DMS79 (cell line): ENCODE measurements at regions not wholly inside any gene's neighbourhood (a gene's known extent, or its start where the extent isn't known, plus 50 kb on each side); places are given as distances from the start of the nearest gene placed in this dataset.
"Not testable (repeated sequence)": the region's sequence is repeated elsewhere in the genome, so short reads cannot be mapped to it uniquely, and the experiment has no call there.

Experiments used
- DNase-seq: peaks from one replicate; lab custom pipeline; 2025; lab: John Stamatoyannopoulos, UW

DNA sequence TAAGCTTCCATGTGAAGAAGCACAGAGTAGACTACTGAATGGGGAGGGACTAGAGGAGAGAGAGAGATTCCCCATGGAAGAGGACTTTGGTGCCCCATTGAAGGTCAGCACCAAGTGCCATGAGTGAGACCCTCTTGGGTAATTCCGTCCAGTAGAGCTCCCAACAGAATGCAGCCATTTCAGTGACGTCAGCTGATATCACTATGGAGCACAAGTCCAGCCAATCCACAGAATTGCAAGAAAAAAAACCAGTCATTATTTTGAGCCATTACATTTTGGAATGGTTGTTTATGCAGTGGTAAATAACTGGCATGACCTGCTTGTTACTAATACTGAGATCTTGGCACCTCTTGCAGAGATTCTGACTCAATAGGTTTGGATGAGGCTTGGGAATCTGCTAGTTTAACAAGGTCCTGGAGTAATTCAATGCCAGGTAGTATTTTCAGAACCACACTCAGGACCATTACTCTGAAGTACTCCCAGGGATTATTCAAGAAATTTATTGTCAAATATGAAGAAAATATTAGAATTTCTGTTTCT is 52.6 kb upstream of the SP8 start:
- no peak for DNase-seq

DNA sequence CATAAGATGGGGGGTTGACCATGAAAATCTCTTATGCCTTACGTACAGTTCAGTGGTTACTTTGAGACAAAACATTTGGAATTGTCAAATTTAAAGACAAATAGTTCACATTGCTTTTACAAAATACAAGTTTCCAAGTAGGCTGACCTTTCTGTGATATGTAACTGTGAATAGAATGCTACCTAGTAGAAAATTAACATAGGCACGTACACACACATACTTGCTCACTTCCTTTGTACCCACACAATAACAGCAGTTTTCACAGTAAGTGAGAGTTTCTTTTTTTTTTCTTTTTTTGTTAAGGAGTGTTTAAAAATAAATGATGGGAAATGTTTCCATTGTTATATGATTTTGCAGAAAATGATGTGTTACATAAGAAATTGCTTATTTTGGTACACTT is 53.3 kb upstream of the SP8 start:
- DNase-seq: no peak

DNA sequence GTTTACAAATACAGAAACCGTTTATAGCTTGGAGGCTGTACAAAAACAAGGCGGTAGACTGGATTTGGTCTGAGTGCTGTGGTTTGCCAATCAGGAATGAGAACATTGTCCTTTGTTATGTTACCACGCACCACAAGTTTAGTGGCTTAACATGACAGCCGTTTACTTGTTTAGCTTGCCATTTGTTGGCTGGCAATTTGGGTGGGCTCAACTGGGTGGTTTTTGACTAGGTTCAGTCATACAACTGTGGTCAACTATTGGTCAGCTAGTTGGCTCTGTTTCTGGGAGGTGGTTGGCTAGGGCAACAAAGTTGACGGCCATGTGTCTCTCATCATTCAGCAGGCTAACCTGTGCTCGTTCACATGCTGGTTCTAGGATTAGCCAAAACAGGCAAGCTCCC is 60.1 kb upstream of the SP8 start:
- DNase-seq: no peak

DNA sequence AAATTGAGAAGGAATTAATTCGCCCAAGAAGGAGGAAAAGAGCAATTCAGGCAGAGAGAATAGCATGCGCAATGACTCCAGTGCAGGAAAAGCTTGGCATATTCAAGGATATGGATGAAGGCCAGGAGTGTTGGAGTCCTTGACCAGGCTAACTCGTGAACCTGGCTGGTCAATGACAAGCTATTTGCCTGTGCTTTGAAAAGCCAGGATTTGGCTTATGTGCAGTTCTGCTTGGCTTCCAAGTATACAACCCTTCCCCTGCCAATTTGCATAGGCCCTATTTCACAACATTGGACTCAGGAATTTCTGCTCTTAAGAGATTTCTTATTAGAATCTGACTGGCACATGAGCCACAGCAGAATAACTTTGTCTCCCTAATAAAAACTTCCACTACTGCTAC is 72.3 kb upstream of the SP8 start:
- DNase-seq: no peak

DNA sequence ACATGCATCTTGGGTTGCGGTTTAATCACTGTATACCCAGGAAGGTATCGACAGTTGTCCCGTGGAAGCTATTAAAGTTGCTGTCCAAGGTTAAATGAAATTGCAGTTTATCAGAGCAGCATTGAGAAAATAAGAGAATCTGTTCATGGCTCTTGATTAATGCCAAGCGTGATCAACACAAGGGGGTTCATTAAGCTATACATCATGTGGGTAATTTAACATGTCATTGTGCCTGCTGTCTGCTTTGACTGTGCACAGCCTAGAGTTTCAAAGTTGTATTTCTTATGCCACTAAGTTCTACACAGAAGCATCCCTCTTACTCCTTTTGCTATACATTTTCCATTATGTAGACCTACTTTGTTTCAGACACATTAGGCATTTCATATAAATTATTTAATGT is 74.8 kb upstream of the SP8 start:
- DNase-seq: no peak

DNA sequence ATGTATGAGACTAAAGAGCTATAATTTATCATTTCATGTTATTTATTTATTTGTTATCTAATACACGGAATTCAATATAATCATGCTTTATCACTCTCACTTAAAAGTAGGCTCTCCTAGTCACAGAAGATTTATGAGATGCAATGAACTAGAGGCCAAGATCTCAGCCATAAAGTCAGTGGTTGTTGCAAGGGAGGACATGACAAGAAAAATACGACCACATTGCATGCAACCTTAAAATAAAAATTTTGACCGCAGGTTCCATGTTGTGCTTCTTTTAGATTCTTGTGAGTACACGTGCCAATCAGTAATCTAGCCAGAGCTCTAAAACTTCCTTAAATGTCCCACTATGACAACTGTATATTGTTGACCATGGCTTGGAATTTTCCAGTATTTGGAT is 75.9 kb upstream of the SP8 start:
- DNase-seq: no peak

DNA sequence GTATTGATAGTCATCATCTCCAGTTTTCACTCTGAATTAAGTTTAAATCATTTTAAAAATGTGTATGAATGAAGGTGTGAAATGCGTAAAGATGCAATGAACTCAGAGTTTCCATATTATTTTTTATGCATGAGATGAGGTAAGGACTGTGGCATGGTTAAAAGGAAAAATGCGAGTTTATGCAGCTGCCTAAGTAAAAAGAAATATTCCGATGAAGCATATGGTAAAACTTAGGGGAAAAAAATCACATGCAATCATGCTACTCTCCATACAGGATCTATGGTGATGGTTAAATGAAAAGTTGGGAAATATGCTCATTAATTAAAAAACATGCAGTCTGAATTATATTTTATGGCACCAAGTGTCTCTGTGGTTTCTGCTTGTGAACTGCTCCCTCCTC is 77.5 kb upstream of the SP8 start:
- no peak for DNase-seq

DNA sequence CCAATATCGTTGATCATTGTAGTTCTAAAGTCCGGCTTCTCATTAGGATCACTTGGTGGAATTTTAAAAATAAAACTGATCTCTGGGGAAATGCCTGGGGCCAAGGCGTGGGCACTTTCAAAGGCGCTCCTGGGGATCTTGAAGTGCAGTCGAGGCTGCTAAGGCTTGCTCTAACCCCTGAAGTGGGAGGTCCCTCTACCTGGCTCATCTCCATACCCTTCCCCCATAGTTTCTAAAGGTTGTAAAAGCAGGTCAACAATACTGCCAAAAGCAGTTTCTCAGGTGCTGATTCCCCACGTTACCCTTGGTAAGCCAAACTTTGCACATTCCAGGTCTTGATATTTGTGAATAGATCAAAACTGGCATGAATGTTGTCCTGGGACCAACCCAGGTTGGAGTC is 79.0 kb upstream of the SP8 start:
- no peak for DNase-seq

DNA sequence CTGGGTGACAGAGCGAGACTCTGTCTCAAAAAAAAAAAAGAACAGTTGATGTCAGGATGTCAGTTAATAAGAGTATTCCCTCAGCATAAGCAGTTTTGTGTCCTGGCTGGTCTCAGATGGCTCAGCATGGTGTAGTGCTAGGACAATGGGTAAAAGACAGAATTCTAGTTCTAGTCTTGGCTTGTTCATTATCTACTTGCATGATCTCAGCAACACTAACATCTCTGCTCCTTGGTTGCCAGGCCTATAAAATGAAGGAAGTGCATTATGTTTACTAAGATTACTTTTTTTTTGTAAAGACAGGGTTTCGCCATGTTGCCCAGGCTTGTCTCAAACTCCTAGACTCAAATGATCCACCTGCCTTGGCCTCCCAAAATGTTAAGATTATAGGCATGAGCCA is 84.3 kb upstream of the SP8 start:
- DNase-seq: no peak

DNA sequence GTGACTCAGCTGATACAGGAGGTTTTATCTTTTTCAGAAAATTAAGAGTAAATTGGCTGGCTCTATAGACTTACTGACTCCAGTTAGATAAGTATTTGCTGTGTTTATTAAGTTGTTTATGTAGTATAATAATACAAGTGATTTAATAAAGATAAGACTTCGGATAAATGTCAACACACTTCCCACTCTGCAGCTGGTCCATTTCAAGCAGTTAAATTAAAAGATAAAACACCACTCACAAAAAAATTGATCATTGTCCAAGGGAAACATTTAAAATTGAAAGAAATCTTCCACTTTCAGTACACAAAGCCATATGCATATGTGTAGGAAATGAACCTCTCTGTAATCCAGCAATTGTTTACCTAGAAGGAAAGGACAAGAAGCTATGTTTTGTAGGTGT is 106.1 kb upstream of the SP8 start:
- DNase-seq: no peak

DNA sequence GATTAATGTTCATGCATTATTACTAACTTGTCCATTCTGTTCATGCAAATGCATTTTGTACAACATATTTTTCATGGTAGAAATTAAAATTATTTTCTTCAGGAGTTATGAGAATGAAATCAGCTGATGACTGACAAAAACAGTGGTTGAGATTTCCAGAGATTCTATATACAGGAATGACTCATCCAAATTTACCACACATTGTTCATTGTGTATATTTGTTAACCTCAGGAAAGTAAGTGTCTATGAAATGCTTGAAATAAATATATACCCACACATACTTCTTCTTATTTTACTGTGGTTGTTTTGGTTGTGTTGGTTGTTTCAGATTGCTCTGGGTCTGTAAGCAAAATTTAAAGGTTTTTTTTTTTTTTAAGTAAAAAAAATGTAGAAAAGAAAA is 108.1 kb upstream of the SP8 start:
- no peak for DNase-seq

DNA sequence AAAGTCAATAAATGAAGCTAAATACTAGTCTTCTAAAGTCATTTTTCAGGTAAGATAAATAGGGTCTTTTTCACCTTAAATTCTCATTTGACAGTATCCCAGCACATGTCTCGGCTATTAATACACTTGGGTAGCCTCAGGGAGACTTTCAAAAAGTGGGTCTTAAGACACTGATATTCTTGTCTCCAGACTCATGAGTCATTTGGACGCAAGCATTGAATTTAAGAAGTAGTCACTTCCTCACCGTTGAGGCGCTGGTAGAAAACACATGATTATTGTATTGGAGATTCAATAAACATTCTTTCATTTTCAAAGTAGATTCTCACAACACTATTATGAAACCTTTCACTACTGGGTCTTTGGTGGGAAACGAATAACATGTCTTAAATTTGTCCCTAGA is 108.9 kb upstream of the SP8 start:
- DNase-seq: no peak

DNA sequence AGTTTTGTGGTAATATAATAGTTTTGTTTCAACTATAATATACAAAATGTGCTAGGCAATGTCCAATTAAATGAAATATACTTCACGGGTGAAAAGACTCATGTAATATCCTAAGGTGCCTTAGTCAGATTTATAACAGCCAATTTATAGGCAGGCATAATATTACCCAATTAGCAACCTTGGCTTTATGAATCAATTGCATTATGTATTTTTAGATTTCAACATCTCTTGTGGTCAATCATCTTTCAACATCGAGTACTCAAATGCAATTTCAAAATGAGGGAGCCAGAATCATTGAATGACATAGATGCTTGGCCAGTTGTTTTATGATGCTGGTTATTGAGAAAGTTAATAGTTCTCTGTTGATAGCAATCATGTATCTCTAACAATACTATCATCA is 110.3 kb upstream of the SP8 start:
- DNase-seq: no peak

DNA sequence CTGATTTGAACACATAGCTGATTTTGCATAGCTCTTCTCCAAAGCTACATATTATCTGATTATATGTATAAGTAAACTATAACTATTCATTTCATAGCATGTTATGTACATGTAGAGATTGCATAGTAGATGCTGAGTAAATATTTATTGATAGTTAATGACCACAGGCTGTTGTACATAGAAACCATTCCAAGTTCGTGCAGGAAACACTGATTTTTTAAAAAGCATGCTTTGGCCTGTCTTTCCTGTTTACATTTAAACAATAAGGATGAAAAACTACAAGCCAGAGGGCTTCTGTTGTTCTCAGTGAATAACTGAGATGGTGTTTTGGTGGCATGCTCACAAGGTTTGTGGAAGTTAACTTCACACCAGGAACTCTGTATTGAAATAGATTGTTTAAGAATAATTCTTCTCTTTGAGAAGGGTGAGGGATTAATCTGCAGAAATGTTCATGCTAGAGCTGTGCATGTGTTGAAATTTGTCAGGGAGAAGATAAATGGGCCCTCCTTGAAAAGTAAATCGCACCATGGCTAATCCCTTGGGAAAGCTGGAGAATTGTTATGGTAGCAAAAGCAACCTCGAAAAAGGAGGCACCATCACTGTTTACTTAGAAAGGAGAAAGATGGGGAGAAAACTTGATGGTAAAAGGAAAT is 120.2 kb upstream of the SP8 start:
- no peak for DNase-seq

DNA sequence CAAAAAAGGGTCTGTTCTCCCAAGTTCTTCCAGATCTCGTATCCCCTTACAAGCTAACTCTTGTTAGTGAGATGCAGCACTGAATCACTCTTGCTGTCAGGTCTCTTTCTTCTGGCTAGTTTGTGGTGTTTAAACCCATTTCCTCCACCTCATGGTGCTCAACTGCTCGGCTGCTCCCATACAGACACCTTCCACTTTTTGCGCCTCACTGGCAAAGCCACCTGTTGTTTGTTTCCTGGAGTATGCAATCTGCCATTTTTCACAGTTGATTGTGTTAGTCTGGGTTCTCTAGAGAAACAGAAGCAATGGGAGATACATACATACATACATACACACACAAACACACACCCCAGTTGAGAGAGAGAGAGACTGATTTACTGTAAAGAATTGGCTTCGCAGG is 124.4 kb upstream of the SP8 start:
- DNase-seq: no peak

DNA sequence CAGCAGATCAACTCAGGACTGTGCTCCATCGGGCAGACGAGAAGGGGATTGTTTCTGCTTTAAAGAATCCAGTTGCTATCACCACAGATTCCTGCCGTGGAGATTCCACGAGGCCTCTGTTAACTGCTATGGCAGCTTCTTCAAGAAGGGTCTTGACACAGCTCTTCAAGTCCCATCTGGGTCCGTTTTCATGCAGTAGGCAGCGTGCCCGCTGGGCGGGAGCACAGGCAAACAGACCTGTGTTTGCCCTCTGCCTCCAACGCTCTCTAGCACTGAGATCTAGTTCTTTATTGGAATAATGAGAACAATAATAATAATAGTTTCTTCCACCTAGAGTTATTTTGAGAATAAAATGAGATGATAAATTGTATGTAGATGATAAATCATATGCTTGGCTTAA is 127.2 kb upstream of the SP8 start:
- no peak for DNase-seq

DNA sequence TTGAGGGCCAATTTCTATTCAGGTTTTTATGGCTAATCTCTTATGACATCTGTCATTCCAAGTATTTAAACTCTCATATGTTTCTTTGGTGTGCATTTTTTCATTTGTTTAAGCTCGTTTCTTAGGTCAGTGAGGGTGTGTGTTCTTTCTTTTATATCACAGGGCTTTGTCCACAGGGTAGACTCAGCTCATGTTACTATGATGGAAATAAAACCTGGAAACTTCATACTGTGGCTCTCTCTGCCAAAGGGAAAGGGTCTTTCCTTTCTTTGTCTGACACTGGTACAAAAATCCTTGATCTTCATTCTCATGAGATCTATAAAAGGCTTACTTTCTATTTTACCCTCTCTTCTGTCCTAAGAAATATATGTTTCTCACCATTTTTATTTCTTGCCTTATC is 129.6 kb upstream of the SP8 start:
- no peak for DNase-seq

DNA sequence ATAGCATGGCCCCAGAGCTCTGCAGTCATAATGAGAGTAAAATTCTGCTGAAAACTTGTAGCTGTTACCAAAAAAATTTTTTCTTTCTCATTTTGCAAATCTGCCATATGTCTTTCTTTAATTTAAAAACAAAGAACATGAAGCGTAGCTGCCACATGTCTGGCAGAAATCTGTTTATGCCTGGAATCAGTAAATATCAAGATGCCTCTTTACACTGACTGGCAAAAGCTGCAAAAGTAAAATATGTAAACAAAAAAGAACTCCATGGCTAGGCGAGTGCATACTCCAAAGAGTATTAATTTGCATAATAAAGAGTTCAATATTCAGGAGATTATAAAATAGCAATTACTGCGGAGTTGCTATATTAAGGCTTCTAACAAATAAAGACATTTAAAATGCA is 130.9 kb upstream of the SP8 start:
- DNase-seq: no peak

DNA sequence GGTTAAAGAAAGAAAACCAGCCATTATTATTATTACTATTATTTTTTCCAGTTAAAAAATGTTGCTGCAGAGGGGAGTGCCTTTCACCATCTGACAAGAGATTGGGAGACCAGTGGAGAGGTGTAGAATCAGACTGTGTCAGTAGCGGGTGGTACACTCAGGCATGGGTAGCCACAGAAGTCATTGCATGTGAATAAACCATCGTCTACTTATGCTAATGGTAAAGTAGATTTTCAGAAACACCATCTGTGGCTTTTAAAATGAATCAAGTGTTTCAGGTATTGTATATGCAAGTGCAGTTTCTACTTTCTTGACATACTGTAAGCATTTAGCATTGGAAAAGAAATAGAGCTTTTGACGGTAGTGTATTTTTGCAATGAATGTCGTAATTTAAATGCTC is 131.5 kb upstream of the SP8 start:
- DNase-seq: no peak

DNA sequence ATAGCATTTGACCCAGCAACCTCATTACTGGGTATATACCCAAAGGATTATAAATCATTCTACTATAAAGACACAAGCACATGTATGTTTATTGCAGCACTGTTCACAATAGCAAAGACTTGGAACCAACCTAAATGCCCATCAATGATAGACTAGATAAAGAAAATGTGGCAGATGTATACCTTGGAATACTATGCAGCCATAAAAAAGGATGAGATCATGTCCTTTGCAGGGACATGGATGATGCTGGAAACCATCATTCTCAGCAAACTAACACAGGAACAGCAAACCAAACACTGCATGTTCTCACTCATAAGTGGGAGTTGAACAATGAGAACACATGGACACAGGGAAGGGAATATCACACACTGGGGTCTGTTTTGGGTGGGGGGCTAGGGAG is 140.5 kb upstream of the SP8 start:
- not testable (repeated sequence) for DNase-seq

DNA sequence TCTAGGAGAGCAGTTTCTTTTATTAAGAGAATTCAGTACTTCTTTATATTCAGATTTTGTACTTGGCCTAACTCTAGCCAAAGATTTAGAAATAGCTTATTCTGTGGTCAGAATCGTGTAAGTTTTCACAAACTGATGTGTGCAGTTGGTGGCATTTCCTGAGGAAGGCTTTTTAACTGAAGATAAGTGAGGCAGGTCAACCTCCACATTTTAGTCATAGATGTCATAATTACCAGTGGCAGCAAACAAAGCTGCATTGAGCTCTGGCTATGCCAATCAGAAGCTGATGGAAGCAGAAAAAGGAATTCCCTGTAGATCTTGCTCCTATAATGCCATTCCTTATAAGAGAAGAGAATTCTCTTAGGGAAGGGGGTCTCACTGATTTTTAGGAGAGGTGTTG is 141.3 kb upstream of the SP8 start:
- DNase-seq: no peak

DNA sequence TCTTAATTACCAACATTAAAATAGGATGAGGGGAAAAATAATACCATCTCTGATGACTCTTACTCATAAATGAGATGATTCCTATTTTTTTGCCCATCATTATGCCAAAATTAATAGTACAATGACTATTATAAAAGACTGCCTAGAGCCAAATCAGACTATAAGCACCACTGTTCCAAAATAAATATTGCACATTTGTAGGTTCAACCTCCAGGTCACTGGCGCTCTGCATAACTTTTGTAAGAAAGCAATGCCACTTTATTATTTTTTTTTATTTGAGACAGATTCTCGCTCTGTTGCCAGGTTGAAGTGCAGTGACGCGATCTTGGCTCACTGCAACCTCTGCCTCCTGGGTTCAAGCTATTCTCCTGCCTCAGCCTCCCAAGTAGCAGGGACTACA is 142.5 kb upstream of the SP8 start:
- DNase-seq: no peak

DNA sequence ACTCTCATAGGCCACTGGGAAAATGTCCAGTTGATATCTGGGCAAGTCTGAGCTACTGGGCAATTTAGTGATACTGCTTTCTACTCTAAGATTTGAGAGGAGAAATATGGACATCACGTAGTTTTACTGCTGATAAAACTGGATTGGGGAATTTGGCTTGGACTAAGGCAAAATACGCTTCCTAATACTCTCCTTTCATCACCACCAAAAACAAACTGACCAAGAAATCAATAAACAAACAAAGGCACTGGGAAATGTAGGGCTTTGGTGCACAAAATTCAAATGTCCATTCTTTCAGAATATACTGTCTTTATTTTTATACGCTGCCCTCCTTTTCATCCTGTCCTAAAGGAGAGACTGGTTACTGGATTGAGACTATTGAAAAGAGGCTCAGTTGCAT is 145.1 kb upstream of the SP8 start:
- DNase-seq: no peak

DNA sequence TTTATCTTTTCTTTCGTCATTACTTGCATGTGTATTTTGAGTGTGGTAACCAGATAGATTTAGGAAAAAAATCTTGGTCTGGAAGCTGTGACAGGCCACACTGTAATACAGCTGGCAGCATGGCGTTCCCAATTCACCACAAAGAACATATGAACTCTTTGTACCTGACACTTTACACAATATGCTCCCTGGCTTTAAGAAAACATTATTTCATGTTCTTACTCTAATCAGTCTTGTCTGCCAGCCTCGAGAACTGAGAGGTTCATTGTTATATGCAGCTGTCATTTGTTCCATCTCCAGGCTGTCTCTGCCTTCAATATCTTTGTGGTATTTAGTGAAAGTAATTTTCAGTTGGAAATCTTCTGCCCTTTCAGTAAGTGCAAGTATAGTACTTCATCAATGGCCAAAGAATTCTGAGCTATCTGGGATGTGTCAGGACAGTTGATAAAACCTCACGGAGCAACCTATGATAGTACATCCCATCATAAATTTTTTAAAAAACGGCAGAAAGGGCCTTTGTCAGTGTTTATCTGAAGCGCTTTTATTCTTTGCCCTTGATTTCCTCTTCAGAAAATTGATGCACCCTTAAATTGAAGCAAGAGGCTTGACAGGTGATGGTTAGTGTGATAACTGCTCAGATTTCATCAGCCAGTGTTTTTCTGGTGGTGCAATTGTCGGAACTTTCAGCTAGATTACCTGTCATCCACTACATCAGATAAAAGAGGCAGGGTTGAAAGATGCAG is 146.3 kb upstream of the SP8 start:
- no peak for DNase-seq
